Panc1 (cell line): ENCODE measurements at regions not wholly inside any gene's neighbourhood (a gene's known extent, or its start where the extent isn't known, plus 50 kb on each side); places are given as distances from the start of the nearest gene placed in this dataset.

Experiments
- ATAC-seq: fragments of 200-7000 bp; cut with Tn5 transposase; 2 replicates; pipeline ENCODE4 v1.9.1; 2020; ENCODE audit warnings: mild to moderate bottlenecking, moderate library complexity
- BruUV-seq: library from RNA; stranded (reverse); fragments of 400-500 nt; replicated peaks from 2 replicates; lab custom pipeline; 2021; lab: Mats Ljungman, UMichigan
- CTCF ChIA-PET: fragments of 300-600 bp; sonication (Branson Sonifier 250); formaldehyde crosslinking; loops from one replicate; lab custom pipeline; 2022; ENCODE audit warnings: antibody characterized with exemption; lab: Charles Lee
- POLR2A ChIA-PET: fragments of 300-600 bp; sonication (Branson Sonifier 250); formaldehyde crosslinking; loops from one replicate; lab custom pipeline; 2022; ENCODE audit warnings: antibody characterized with exemption; lab: Charles Lee
- DNase-seq: peaks from one replicate; pipeline ENCODE4 v3.0.0-alpha.2; 2010; ENCODE audit warnings: low read depth, low spot score
- H3K27ac ChIP-seq: 2 replicates; pipeline ENCODE4 v1.5.1; 2011; ENCODE audit warnings: mild to moderate bottlenecking, low read length, inconsistent platforms
- H3K27me3 ChIP-seq: fragments of 200-500 bp; sonication (Bioruptor generic); 2 replicates; pipeline ENCODE4 v1.6.0; 2014; ENCODE audit warnings: low read length, inconsistent platforms; ENCODE audit not compliant: control insufficient read depth, insufficient read depth
- H3K36me3 ChIP-seq: fragments of 200-500 bp; sonication (Bioruptor generic); 2 replicates; pipeline ENCODE4 v1.5.1; 2014; ENCODE audit warnings: inconsistent platforms, mild to moderate bottlenecking, low read length, moderate library complexity; ENCODE audit not compliant: control insufficient read depth, insufficient read depth
- H3K4me1 ChIP-seq: 2 replicates; pipeline ENCODE4 v1.5.1; 2011; ENCODE audit warnings: inconsistent platforms, mild to moderate bottlenecking, low read length, moderate library complexity; ENCODE audit not compliant: control insufficient read depth, insufficient read depth
- H3K4me3 ChIP-seq, 2 experiments: 2 replicates each; pipeline ENCODE4 v1.5.1; 2011 to 2012; ENCODE audit warnings: low read depth in 2 of 2, low read length in 2 of 2, mild to moderate bottlenecking in 2 of 2, inconsistent platforms in 1 of 2, moderate library complexity in 1 of 2
- H3K9me3 ChIP-seq: fragments of 200-500 bp; sonication (Bioruptor generic); 2 replicates; pipeline ENCODE4 v1.5.1; 2014; ENCODE audit warnings: low read depth, mild to moderate bottlenecking, inconsistent platforms, low read length, moderate library complexity; ENCODE audit not compliant: control insufficient read depth, insufficient read depth
- POLR2AphosphoS5 ChIP-seq: IDR thresholded peaks from 2 replicates; pipeline ENCODE4 v1.6.1; 2012; ENCODE audit warnings: mild to moderate bottlenecking, low read depth, low read length, moderate library complexity
- SIN3A ChIP-seq: IDR thresholded peaks from 2 replicates; pipeline ENCODE4 v1.6.1; 2012; ENCODE audit warnings: low read depth, mild to moderate bottlenecking, low read length, moderate library complexity, borderline replicate concordance; ENCODE audit not compliant: insufficient read depth
- TCF7L2 ChIP-seq: IDR thresholded peaks from 2 replicates; pipeline ENCODE4 v1.6.1; 2011; ENCODE audit warnings: mild to moderate bottlenecking, low read depth, low read length, inconsistent platforms
- in situ Hi-C: cut with HindIII; loops from 2 replicates; pipeline ENCODE4 v1.10.0; 2016; ENCODE audit warnings: low sequenced_read_pairs, low pct_unique_long_range_greater_than_20kb
- intact Hi-C: fragments of 100-400 bp; cut with micrococcal nuclease; formaldehyde crosslinking; loops from one replicate; pipeline ENCODE4 v1.10.0; 2022; ENCODE audit not compliant: unreplicated experiment
- TF ChIP-seq, protein P1 (sequence below), 2 experiments: IDR thresholded peaks; 2 replicates each; pipeline ENCODE4 v1.6.1; 2011 to 2012; ENCODE audit warnings: low read depth in 2 of 2, control low read depth in 1 of 2, low read length in 1 of 2, mild to moderate bottlenecking in 1 of 2, moderate library complexity in 1 of 2; ENCODE audit not compliant: insufficient read depth in 1 of 2

DNA sequence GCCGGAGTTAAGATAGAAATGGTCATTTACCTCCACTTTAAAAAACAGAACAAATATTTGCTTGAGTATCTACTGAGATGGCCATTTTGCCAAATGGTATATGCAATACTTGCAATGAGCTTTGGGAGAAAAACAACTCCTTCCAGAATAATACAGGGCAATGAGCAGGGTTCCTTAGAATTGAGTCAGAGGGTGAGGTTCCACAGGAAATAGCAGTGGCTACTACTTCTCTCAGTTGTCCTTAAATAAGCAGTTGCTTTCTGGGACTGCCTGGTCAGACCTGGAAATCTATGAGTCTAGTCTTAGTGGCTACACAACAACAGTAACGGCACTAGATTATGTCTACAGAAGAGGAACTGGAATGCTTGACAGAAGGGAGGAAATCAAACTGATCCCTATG is 80.9 kb upstream of the CCDC85A start:
- H3K9me3 ChIP-seq = no peaks in the 10 kb centered on the region
- no peak overlapping the region for H3K4me3 ChIP-seq
- DNase-seq (no peak), ATAC-seq (no peak)
- H3K27ac ChIP-seq = no peak overlapping the region
- peaks cover 2% of the 10 kb centered on the region; the same call in 1 of the 2 replicates for H3K27me3 ChIP-seq
- ChIA-PET POLR2A (no interaction called here), CTCF (no interaction called here)
- TF ChIP-seq SIN3A (no peak), TCF7L2 (no peak)
- TF ChIP-seq, protein P1, sequence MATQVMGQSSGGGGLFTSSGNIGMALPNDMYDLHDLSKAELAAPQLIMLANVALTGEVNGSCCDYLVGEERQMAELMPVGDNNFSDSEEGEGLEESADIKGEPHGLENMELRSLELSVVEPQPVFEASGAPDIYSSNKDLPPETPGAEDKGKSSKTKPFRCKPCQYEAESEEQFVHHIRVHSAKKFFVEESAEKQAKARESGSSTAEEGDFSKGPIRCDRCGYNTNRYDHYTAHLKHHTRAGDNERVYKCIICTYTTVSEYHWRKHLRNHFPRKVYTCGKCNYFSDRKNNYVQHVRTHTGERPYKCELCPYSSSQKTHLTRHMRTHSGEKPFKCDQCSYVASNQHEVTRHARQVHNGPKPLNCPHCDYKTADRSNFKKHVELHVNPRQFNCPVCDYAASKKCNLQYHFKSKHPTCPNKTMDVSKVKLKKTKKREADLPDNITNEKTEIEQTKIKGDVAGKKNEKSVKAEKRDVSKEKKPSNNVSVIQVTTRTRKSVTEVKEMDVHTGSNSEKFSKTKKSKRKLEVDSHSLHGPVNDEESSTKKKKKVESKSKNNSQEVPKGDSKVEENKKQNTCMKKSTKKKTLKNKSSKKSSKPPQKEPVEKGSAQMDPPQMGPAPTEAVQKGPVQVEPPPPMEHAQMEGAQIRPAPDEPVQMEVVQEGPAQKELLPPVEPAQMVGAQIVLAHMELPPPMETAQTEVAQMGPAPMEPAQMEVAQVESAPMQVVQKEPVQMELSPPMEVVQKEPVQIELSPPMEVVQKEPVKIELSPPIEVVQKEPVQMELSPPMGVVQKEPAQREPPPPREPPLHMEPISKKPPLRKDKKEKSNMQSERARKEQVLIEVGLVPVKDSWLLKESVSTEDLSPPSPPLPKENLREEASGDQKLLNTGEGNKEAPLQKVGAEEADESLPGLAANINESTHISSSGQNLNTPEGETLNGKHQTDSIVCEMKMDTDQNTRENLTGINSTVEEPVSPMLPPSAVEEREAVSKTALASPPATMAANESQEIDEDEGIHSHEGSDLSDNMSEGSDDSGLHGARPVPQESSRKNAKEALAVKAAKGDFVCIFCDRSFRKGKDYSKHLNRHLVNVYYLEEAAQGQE (IDR thresholded peaks at IDR 0.05; ENCODE audit: insufficient read depth in 1 of 2, low read depth in 2 of 2, low read length in 1 of 2) = no peak
- intact Hi-C loops = no loop called here
- H3K4me1 ChIP-seq = no peaks in the 10 kb centered on the region
- no TSS peak for BruUV-seq
- in situ Hi-C loops = no loop called here
- no peaks in the 10 kb centered on the region for H3K36me3 ChIP-seq

- intact Hi-C loops = no loop called here
- no peak overlapping the region for H3K4me3 ChIP-seq
- no TSS peak for BruUV-seq
- DNase-seq = no peak
- no peak for ATAC-seq
- H3K4me1 ChIP-seq = no peaks in the 10 kb centered on the region
- CTCF ChIA-PET = no interaction called here
- no peaks in the 10 kb centered on the region for H3K36me3 ChIP-seq
- POLR2A ChIA-PET = no interaction called here
- in situ Hi-C loops = no loop called here
- H3K27ac ChIP-seq = no peak overlapping the region
- no peaks in the 10 kb centered on the region for H3K9me3 ChIP-seq
- no peak for TF ChIP-seq TCF7L2
- no peak for TF ChIP-seq SIN3A
- peaks cover under 1% of the 10 kb centered on the region; the same call in 1 of the 2 replicates for H3K27me3 ChIP-seq
These were observed 78.8 kb upstream of the CCDC85A start for GRCh38 chr2:56104962-56105361.

GRCh38 chr2:56107502-56108220 is 76.1 kb upstream of the CCDC85A start:
- DNase-seq (no peak), ATAC-seq (no peak)
- ChIA-PET POLR2A (no interaction called here), CTCF (no interaction called here)
- H3K27ac ChIP-seq = no peak overlapping the region
- intact Hi-C loops = no loop called here
- in situ Hi-C loops = no loop called here
- no peak overlapping the region for H3K4me3 ChIP-seq
- no TSS peak for BruUV-seq
- TF ChIP-seq TCF7L2 (no peak), POLR2AphosphoS5 (no peak)
- H3K9me3 ChIP-seq = no peaks in the 10 kb centered on the region
- no peaks in the 10 kb centered on the region for H3K4me1 ChIP-seq
- no peaks in the 10 kb centered on the region for H3K27me3 ChIP-seq
- H3K36me3 ChIP-seq = no peaks in the 10 kb centered on the region
